Uterus (tissue), 2 donors: ENCODE measurements at regions not wholly inside any gene's neighbourhood (a gene's known extent, or its start where the extent isn't known, plus 50 kb on each side); places are given as distances from the start of the nearest gene placed in this dataset.

Source experiments
- POLR2A ChIP-seq, 2 donors: fragments of 450-650 bp; IDR thresholded peaks; one replicate each; pipeline ENCODE4 v1.6.1; 2016; ENCODE audit warnings: antibody characterized with exemption in 2 of 2, mild to moderate bottlenecking in 1 of 2, moderate library complexity in 1 of 2
- TF ChIP-seq, protein P1 (sequence below), 4 experiments: fragments of 200-600 bp in 2 of 4; fragments of 450-650 bp in 2 of 4; sonication (generic) in 2 of 4; IDR thresholded peaks; one replicate each; pipeline ENCODE4 v1.5.1; 2016 to 2019; ENCODE audit warnings: antibody characterized with exemption in 4 of 4, mild to moderate bottlenecking in 2 of 4, moderate library complexity in 1 of 4

DNA sequence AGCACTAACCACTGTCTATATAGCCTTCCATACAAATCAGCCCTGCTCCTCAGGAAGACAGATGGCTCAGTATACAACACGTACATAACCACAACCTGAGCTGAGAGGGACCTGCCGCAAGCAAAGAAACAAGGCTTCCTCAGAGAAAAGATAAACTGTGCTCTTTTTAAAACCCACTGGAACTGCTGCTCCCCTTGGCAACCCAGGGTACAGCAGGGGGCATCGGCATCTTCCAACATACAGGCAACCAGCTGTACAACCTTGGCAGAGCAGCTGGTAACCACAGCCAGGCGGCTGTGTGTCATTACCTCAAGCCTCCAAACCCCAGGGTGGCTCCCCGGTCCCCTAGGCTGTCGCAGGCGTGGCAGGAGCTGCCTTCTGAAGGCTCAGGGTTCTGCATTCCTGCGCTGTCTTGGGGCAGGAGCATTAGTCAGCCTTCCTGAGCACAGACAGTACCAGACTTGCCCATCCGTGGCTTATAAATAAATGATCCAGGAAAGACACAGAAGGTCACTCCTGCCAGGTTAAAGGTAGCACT, 249.5 kb downstream of the ADGRG6 start:
- TF ChIP-seq, protein P1, sequence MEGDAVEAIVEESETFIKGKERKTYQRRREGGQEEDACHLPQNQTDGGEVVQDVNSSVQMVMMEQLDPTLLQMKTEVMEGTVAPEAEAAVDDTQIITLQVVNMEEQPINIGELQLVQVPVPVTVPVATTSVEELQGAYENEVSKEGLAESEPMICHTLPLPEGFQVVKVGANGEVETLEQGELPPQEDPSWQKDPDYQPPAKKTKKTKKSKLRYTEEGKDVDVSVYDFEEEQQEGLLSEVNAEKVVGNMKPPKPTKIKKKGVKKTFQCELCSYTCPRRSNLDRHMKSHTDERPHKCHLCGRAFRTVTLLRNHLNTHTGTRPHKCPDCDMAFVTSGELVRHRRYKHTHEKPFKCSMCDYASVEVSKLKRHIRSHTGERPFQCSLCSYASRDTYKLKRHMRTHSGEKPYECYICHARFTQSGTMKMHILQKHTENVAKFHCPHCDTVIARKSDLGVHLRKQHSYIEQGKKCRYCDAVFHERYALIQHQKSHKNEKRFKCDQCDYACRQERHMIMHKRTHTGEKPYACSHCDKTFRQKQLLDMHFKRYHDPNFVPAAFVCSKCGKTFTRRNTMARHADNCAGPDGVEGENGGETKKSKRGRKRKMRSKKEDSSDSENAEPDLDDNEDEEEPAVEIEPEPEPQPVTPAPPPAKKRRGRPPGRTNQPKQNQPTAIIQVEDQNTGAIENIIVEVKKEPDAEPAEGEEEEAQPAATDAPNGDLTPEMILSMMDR (IDR thresholded peaks at IDR 0.05): no peak
- TF ChIP-seq POLR2A (IDR thresholded peaks at IDR 0.05): no peak
